ENCODE measurements at regions not wholly inside any gene's neighbourhood (a gene's known extent, or its start where the extent isn't known, plus 50 kb on each side); places are given as distances from the start of the nearest gene placed in this dataset.
A peak's percentile ranks its signal among the peaks of the same experiment; 100 is the strongest.

DNA sequence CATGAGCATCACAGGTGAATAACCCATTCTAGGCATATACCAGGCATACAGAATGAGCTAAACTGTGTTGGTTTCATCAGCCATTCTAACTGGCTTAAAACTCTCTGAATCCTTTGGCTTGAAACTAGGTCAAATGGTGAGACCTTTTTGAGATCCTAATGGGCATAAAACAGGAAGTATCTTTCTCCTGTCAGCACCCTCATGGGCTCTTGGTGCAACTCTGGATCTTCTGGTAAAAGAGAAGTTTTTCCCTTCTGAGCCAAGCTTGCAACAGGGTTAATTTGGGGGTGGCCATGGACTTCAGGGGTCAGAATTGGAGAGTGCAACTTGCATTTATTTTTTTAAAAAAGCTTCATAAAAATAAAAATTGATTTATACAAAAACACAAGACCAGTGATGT lies 67.9 kb upstream of the GRAMD1B start:
- Histone ChIP-seq H3K36me3 (ENCODE audit: control insufficient read depth, insufficient read depth, low read length) (no peaks in the 10 kb centered on the region), H3K27me3 (ENCODE audit: control insufficient read depth, insufficient read depth, low read length) (peaks cover 26% of the 10 kb centered on the region), H3K4me3 (ENCODE audit: low read depth, low read length) (no peak overlapping the region)
- DNase-seq (ENCODE audit: low read depth): no peak
- no peak for TF ChIP-seq CTCF (IDR thresholded peaks at IDR 0.05; ENCODE audit: insufficient read depth, low read length, severe bottlenecking)
- no peak for FAIRE-seq

DNA sequence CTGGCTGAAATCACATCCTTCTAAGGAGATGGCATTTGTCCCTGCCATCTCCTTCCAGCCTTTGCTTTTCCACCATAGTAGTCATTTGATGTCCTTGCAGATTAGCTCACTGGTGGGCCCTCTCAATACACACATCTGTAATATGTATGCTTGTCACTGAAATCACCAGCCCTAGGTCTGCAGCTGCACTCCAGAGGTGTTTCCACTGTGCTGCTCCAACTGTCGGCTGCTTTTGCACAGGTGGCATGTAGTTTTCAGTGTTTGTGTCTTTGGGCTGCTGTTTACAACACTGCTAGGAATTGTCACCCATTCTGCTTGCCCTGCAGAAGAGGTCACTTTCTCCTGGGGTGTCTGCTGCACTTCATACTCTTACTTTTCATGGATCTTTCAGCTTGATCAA lies 69.0 kb upstream of the GRAMD1B start:
- peaks cover 26% of the 10 kb centered on the region for H3K27me3 ChIP-seq (ENCODE audit: control insufficient read depth, insufficient read depth, low read length)
- no peak for TF ChIP-seq CTCF (IDR thresholded peaks at IDR 0.05; ENCODE audit: insufficient read depth, low read length, severe bottlenecking)
- H3K4me3 ChIP-seq (ENCODE audit: low read depth, low read length): no peak overlapping the region
- FAIRE-seq (no peak), DNase-seq (ENCODE audit: low read depth) (no peak)
- no peaks in the 10 kb centered on the region for H3K36me3 ChIP-seq (ENCODE audit: control insufficient read depth, insufficient read depth, low read length)

- peaks cover 26% of the 10 kb centered on the region for H3K27me3 ChIP-seq (ENCODE audit: control insufficient read depth, insufficient read depth, low read length)
- FAIRE-seq (peak; percentile 43), DNase-seq (ENCODE audit: low read depth) (no peak)
- no peak for TF ChIP-seq CTCF (IDR thresholded peaks at IDR 0.05; ENCODE audit: insufficient read depth, low read length, severe bottlenecking)
- no peaks in the 10 kb centered on the region for H3K36me3 ChIP-seq (ENCODE audit: control insufficient read depth, insufficient read depth, low read length)
- H3K4me3 ChIP-seq (ENCODE audit: low read depth, low read length): no peak overlapping the region
These were observed 69.7 kb upstream of the GRAMD1B start for GRCh38 chr11:123360267-123360936.

DNA sequence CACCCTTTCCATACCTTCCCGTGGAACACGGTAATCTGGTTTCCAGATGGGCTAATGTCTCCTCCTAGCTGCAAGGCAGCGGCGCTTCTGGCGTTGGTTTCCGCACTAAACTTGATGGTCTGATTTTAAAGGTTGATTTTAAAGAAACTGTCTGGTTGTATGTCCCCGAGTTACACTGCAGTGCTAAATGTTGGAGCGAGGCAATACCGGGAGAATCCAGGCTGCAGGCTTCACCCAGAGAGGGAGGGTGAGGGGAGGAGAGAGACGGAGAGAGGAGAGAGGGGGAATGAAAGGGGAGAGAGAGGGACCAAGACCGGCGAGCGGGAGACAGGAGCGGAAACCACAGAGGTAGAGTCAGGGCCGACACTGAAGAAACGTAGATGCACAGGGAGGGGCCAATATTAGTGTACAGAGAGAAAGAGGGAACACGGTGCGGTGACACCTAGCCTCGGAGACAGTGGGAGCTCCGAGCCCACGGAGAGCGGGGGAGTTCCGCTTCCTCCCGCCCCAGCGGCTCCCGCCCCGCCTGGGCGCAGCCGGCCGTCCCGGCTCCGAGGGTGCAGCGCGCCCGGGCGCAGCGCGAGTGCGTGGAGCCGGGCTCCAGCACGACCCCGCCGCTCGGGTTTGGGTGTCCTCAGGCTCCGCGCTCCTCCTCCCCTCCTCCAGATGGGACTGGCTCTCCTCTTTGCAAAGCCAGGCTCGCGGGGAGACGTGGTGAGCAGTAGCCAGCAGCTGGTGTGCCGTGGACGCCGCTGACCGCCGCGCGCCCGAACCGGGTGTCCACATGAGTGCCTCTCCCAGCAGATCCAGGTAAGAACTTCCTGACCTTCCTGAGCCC lies 71.9 kb upstream of the GRAMD1B start:
- H3K27me3 ChIP-seq (ENCODE audit: control insufficient read depth, insufficient read depth, low read length): peaks cover 28% of the 10 kb centered on the region
- H3K36me3 ChIP-seq (ENCODE audit: control insufficient read depth, insufficient read depth, low read length): no peaks in the 10 kb centered on the region
- TF ChIP-seq CTCF (IDR thresholded peaks at IDR 0.05; ENCODE audit: insufficient read depth, low read length, severe bottlenecking): no peak
- DNase-seq (ENCODE audit: low read depth): peak; percentile 23
- FAIRE-seq: no peak
- H3K4me3 ChIP-seq (ENCODE audit: low read depth, low read length): peak overlapping the region; percentile 17

- peaks cover 26% of the 10 kb centered on the region for H3K27me3 ChIP-seq (ENCODE audit: control insufficient read depth, insufficient read depth, low read length)
- H3K36me3 ChIP-seq (ENCODE audit: control insufficient read depth, insufficient read depth, low read length): no peaks in the 10 kb centered on the region
- no peak for TF ChIP-seq CTCF (IDR thresholded peaks at IDR 0.05; ENCODE audit: insufficient read depth, low read length, severe bottlenecking)
- DNase-seq (ENCODE audit: low read depth) (no peak), FAIRE-seq (no peak)
- H3K4me3 ChIP-seq (ENCODE audit: low read depth, low read length): no peak overlapping the region
These were observed 72.6 kb upstream of the GRAMD1B start for GRCh38 chr11:123357353-123357989.

All from bronchial epithelial cell (primary cell).